ENCODE measurements at regions not wholly inside any gene's neighbourhood (a gene's known extent, or its start where the extent isn't known, plus 50 kb on each side); places are given as distances from the start of the nearest gene placed in this dataset.

DNA sequence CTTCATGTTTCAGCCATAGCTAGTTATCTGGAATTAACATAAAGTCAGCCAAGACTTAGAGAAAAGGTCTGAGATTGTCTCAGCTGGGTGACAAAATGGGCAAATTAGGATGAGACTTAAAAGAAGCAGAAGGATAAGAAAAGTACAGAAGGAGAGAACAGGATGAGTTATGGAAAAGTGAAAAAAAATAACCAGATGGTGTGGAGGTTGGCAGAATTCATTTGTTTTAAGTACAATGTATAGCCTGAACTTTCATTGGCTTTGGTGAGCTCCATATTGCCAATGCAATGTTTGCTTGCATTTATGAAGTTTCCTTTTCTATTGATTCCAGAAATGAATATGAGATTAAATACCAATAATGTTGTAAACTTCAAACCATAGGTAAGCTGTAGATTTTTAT lies 447.2 kb upstream of the DPH6 start:
- H3K4me2 ChIP-seq (ENCODE audit: insufficient read depth, insufficient read length, low read length): no peak overlapping the region
- H3K23ac ChIP-seq (ENCODE audit: insufficient read length, low read depth, low read length): no peak overlapping the region
- H3T11ph ChIP-seq (ENCODE audit: low read length): no peak overlapping the region
- Mint-ChIP-seq H3K4me1 (no peaks in the 10 kb centered on the region), H3K9me3 (peaks cover 3 to 4% of the 10 kb centered on the region in 2 experiments; a peak in 4 of 5 replicates), H3K4me3 (no peak overlapping the region), H3K36me3 (ENCODE audit: insufficient read depth in 1 of 3, low read depth in 3 of 3) (peaks cover 0 to 12% (median 2%) of the 10 kb centered on the region in 3 experiments; a peak in 3 of 7 replicates), H3K27ac (no peak overlapping the region), H3K27me3 (ENCODE audit: low read depth) (no peaks in the 10 kb centered on the region; the same call in 1 of the 2 replicates)
- no peaks in the 10 kb centered on the region for H3K4me1 ChIP-seq (ENCODE audit: insufficient read depth, low read length)
- H2BK5ac ChIP-seq (ENCODE audit: insufficient read length, low read length): no peak overlapping the region
- H2AFZ ChIP-seq (ENCODE audit: low read length): no peak overlapping the region
- no peak overlapping the region for H2BK12ac ChIP-seq (ENCODE audit: insufficient read length, low read depth, low read length)
- H3K18ac ChIP-seq (ENCODE audit: insufficient read length, low read depth, low read length): no peak overlapping the region
- H3K23me2 ChIP-seq (ENCODE audit: insufficient read length, low read depth, low read length, poor library complexity, severe bottlenecking): no peaks in the 10 kb centered on the region
- H3K79me1 ChIP-seq (ENCODE audit: insufficient read depth, low read depth, low read length, poor library complexity, severe bottlenecking): no peaks in the 10 kb centered on the region
- no peak overlapping the region for H4K5ac ChIP-seq (ENCODE audit: insufficient read length, low read depth, low read length)
- no peak overlapping the region for H2AK5ac ChIP-seq (ENCODE audit: insufficient read length, low read length)
- H3K56ac ChIP-seq (ENCODE audit: insufficient read length, low read depth, low read length): no peak overlapping the region
- TF ChIP-seq, protein P1, sequence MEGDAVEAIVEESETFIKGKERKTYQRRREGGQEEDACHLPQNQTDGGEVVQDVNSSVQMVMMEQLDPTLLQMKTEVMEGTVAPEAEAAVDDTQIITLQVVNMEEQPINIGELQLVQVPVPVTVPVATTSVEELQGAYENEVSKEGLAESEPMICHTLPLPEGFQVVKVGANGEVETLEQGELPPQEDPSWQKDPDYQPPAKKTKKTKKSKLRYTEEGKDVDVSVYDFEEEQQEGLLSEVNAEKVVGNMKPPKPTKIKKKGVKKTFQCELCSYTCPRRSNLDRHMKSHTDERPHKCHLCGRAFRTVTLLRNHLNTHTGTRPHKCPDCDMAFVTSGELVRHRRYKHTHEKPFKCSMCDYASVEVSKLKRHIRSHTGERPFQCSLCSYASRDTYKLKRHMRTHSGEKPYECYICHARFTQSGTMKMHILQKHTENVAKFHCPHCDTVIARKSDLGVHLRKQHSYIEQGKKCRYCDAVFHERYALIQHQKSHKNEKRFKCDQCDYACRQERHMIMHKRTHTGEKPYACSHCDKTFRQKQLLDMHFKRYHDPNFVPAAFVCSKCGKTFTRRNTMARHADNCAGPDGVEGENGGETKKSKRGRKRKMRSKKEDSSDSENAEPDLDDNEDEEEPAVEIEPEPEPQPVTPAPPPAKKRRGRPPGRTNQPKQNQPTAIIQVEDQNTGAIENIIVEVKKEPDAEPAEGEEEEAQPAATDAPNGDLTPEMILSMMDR (conservative IDR thresholded peaks at IDR 0.05): no peak
- no peaks in the 10 kb centered on the region for H3K79me2 ChIP-seq (ENCODE audit: insufficient read depth, low read length)
- H4K20me1 ChIP-seq (ENCODE audit: control insufficient read depth, insufficient read depth, insufficient read length): no peaks in the 10 kb centered on the region
- H3K9me3 ChIP-seq (ENCODE audit: control insufficient read depth, low read depth, low read length): no peaks in the 10 kb centered on the region
- no peaks in the 10 kb centered on the region for H3K27me3 ChIP-seq (ENCODE audit: insufficient read depth, low read length)
- no peak overlapping the region for H4K8ac ChIP-seq (replicated peaks; ENCODE audit: insufficient read length, low read depth, low read length)
- H2BK15ac ChIP-seq (ENCODE audit: low read depth, low read length): no peak overlapping the region
- no peak overlapping the region for H2BK20ac ChIP-seq (ENCODE audit: low read depth, low read length, poor library complexity, severe bottlenecking)
- no peak overlapping the region for H4K91ac ChIP-seq (ENCODE audit: insufficient read length, low read depth, low read length)
- no peak overlapping the region for H3K4ac ChIP-seq (ENCODE audit: low read depth, low read length)
- no peak overlapping the region for H3K27ac ChIP-seq (ENCODE audit: insufficient read length, low read depth, low read length)
- no peak overlapping the region for H3K9ac ChIP-seq (ENCODE audit: extremely low read depth, insufficient read length, low read length)
- no peak overlapping the region for H2BK120ac ChIP-seq (ENCODE audit: low read depth, low read length, poor library complexity, severe bottlenecking)
- H3K14ac ChIP-seq (ENCODE audit: insufficient read depth, low read length): no peak overlapping the region
- DNase-seq: no peak

Measured in H9 (cell line).